ENCODE measurements at regions not wholly inside any gene's neighbourhood (a gene's known extent, or its start where the extent isn't known, plus 50 kb on each side); places are given as distances from the start of the nearest gene placed in this dataset.

GRCh38 chr5:126370796-126371718, 52.2 kb upstream of the GRAMD2B start (continued):
- TF ChIP-seq ZBTB37 (CRISPR knock-in tag; IDR thresholded peaks at IDR 0.05), result no peak
- peak; percentile 91 for TF ChIP-seq UBTF (CRISPR knock-in tag; IDR thresholded peaks at IDR 0.05)
- no peak for TF ChIP-seq IKZF1 (IDR thresholded peaks at IDR 0.05)
- no peak for TF ChIP-seq HIVEP1 (CRISPR knock-in tag; IDR thresholded peaks at IDR 0.05)
- peak; percentile 56; the same call in 1 of the 2 replicates for TF ChIP-seq ARNTL (CRISPR knock-in tag; IDR thresholded peaks at IDR 0.05)
- TF ChIP-seq TRIM24 (CRISPR knock-in tag; IDR thresholded peaks at IDR 0.05), result no peak
- TF ChIP-seq STAG1 (CRISPR knock-in tag; IDR thresholded peaks at IDR 0.05), result no peak; the same call in 1 of the 2 replicates
- TF ChIP-seq ZMYM4 (CRISPR knock-in tag; IDR thresholded peaks at IDR 0.05), result peak; percentile 82
- peak; percentile 57; the same call in 1 of the 2 replicates for TF ChIP-seq ZNF607 (CRISPR knock-in tag; IDR thresholded peaks at IDR 0.05; ENCODE audit: borderline replicate concordance)
- no peak; the same call in 1 of the 2 replicates for TF ChIP-seq MED1 (CRISPR knock-in tag; IDR thresholded peaks at IDR 0.05)
- no peak for TF ChIP-seq ZFP90 (CRISPR knock-in tag; IDR thresholded peaks at IDR 0.05; ENCODE audit: borderline replicate concordance)
- TF ChIP-seq ZNF24 (IDR thresholded peaks at IDR 0.05), result no peak; the same call in 1 of the 2 replicates
- TF ChIP-seq MATR3 (CRISPR knock-in tag; IDR thresholded peaks at IDR 0.05), result no peak
- no peak for TF ChIP-seq ZNF280B (CRISPR knock-in tag; IDR thresholded peaks at IDR 0.05; ENCODE audit: borderline replicate concordance)
- no peak for TF ChIP-seq MAFG (CRISPR knock-in tag; IDR thresholded peaks at IDR 0.05)
- TF ChIP-seq ZNF253 (CRISPR knock-in tag; IDR thresholded peaks at IDR 0.05; ENCODE audit: borderline replicate concordance), result no peak
- no peak for TF ChIP-seq ZNF652 (CRISPR knock-in tag; IDR thresholded peaks at IDR 0.05; ENCODE audit: borderline replicate concordance, low read depth)
- no peak for TF ChIP-seq HES4 (CRISPR knock-in tag; IDR thresholded peaks at IDR 0.05; ENCODE audit: borderline replicate concordance)
- 0 out of 2 replicates have a peak, but pooled peaks have one; percentile 28 for TF ChIP-seq ZNF891 (CRISPR knock-in tag; IDR thresholded peaks at IDR 0.05)
- no peak for TF ChIP-seq PLRG1 (conservative IDR thresholded peaks at IDR 0.05)
- no peak for TF ChIP-seq PAWR (CRISPR knock-in tag; IDR thresholded peaks at IDR 0.05; ENCODE audit: borderline replicate concordance)
- no peak for TF ChIP-seq ZNF484 (CRISPR knock-in tag; IDR thresholded peaks at IDR 0.05; ENCODE audit: borderline replicate concordance, low read depth)
- no peak for TF ChIP-seq ZNF232 (CRISPR knock-in tag; IDR thresholded peaks at IDR 0.05; ENCODE audit: borderline replicate concordance)
- no peak for TF ChIP-seq ZBTB14 (CRISPR knock-in tag; IDR thresholded peaks at IDR 0.05)

Measured in HepG2 (cell line).